ENCODE measurements at regions not wholly inside any gene's neighbourhood (a gene's known extent, or its start where the extent isn't known, plus 50 kb on each side); places are given as distances from the start of the nearest gene placed in this dataset.

DNA sequence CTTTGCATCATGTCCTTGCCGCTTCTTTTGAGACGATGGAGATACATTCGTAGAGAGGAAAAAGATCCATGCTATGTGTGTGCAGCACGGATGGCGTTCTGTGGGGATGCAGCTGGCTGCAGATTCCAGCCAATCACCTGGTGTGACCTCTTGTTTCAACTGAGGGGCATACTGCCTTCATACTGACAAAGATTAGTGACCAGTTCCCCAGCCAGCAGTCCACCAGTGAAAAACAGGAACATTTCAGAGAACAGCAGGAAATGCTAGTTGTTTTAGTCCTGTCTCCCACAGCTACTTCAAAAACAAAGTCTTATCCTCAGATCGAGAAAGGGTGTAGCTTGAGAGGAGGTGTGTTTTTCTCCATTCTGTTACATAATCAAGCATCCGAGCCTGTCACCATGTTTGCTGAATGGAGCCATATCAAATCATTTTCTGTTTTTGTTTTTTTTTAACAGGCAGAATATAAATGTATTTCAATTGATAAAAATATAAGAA, 255.7 kb upstream of the FMN2 start:
- no peak for DNase-seq

DNA sequence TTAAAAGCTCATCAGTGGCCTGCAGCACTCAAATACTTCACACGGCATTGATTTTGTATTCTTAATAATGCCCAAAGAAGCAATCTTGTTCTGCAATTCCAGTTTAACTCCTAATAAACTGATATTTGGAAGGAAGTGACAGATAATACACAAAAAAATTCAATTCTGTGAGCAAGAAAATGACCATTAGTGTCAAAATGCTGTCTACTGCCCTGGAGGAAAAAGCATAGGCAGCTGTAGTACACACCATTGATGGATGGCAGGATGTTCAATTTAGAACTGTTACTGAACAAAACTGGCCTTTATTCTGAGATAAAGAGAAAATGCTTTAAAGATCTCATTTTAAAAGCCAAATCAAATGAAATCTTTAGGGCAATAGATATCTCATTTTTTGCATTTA, 251.3 kb upstream of the FMN2 start:
- DNase-seq = no peak

DNA sequence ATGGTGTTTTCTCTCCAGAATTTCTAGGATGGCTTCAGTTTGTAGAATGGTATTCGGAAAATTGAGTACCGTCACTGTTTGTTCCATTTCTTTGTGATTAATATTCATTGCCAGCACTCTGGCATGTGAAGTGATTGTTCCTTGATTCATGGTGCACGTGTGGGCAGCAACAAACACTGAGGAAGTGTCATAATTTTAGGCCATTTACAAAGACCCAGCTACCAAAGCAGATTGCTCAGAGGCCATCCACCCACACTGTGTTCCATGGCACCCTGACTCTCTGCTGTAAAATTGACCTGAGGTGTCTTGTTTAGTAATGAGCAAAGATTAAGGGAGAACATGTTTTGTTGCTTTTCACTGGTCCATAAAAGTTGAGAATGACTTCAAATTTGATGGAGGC, 250.9 kb upstream of the FMN2 start:
- no peak for DNase-seq

DNA sequence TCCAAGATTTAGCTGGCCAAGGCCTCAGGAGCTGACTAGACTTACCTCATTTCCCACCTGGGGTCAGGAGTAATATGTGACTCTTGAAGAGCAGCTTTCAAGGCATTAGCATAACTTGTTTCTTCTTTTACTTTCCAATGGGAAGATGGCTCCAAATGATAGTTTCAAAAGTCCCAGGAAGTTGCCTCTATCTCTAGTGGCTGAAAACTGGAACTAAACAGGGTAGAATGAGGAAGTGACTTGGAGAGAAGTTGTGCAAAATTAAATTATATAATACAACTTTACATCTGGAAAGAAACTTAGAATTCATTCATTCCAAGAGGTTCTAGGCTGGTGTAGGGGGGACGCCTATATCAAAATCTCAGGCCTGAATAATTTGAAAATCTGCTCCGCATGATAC, 250.1 kb upstream of the FMN2 start:
- no peak for DNase-seq

DNA sequence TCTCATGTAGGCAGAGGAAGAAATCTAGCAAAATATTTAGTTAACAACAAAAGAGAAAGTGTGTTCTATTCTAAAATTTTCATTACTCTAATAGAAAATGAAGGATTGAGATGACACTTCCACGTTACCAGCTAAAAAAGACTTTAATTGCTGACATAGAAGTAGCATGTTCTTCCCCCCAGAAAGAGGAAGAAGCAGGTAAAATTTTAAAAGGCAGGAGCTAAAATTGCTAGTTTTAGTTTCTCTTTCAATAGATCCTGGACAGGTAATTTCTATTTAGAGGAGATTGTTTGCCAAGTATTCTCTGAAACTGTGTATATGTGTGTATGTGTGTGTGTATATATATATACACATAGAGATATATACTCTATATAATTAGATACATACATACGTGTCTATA, 248.1 kb upstream of the FMN2 start:
- DNase-seq = no peak

DNA sequence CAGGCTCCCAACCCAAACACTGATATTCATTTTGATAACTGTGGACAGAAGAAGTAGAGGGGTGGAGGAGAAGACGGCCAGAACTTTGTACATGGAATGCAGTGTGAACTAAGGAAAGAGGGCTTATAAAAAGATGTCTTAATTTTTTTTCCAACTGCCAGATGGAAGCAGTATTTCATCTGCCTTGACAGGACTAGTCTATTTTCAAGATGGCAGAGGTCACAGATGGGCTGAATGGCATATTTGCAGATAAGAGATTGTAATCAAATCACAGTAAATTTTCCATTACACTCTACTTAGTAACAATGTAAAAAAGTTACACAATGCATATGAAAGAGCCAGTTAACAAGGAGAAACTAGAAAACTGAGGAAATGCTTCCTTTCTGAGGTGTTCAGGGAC, 246.8 kb upstream of the FMN2 start:
- no peak for DNase-seq

DNA sequence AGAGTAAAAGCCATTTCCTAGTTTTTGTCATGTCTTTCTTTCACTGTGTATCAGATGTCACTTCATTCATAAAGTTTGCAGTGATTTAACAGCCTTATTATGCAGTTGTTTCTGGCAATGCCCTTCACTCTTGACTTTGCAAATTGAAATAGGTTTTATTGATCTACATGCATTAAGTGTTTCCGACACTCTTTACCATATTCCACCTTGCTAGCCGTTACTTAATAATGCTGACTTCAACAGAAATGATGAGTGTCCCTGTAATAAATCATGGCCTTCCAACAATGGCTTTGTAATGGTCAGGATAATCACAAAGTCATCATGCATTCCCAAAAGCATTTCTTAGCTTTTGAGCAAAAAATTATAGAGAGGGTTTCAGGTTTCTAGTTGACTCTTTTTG, 236.8 kb upstream of the FMN2 start:
- DNase-seq = no peak

DNA sequence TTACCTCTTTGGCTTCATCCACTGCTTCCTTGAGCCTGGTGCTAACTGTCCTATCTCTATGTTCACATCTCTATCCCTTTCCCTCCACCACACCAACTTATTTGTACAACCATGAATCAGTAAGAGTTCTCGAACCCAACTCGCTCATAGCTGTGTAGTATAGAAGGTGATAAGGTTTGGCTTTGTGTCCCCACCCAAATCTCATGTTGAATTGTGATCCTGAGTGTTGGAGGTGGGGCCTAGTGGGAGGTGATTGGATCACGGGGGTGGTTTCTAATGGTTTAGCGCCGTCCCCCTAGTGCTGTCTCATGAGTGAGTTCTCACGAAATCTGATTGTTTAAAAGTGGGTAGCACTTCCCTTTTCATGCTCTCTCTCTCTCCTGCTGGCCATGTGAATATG, 235.6 kb upstream of the FMN2 start:
- DNase-seq = no peak

DNA sequence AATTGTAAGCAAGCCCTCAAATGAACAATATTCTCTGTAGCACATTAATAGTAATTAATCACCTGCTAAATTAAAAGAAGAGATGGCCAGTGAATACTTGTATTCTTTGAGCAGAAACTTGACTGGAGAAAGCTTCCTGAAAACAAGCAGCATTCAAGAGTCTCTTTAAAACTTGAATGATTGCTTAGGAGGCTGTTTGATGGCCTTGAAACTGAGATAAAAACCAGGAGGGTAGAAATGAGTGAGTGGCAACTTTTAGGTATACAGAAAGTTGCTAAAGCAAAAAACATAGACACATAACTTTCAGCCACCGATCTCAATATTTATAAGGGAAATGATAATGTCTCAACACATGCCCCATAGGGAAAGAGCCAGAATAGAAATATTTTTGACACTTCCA, 234.8 kb upstream of the FMN2 start:
- no peak for DNase-seq

DNA sequence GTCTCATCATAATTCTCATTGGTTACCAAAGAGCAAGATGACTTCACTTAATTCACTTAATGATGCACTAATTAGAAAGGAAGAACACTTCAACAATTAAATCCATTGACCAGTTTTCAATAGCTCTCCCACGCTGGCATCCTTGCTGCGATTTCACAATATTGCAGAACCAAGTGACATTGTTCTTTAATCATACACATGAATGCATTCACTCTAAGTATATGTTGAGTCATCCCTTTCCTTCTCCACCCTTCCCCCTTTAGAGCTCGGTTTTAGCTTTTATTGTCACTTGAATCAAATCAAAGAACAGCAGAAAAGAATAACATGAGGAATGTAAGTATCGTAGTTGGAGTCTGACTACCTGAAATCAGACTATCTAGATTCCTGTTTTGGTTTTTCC, 233.6 kb upstream of the FMN2 start:
- DNase-seq = no peak

DNA sequence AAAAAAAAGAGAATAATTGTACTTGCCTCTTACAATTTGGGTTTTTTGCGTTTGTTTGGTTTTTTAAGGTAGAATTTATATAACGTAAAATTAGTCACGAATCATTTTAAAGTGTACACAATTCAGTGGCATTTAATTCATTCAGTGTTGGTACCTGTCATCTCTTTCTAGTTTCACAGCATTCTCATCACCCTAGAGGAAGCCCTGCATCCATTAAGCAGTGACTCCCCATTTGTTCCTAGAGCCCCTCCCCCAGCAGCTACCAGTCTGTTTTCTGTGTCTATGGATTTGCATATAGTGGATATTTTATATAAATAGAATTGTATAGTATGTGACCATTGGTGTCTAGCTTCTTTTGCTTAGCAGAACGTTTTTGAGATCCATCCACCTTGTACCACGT, 233.2 kb upstream of the FMN2 start:
- no peak for DNase-seq

DNA sequence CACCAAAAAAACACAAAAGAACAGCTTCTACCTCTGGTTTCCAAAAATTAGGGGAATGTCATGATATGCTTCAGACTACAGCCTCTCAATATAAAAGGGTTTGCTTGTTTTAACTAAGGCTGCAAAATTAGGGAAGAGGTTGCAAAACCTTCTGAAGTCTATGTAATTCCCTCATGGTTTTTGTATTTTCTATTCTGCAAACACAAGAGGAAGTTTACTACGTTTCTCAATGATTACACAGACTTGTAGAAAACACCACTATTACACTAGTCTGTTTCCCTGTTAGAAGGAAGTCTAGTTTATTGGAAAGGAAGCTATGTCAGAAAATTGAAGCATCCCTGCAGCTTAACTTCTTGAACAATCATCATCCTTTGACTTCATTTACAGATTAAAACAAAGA, 229.7 kb upstream of the FMN2 start:
- no peak for DNase-seq

DNA sequence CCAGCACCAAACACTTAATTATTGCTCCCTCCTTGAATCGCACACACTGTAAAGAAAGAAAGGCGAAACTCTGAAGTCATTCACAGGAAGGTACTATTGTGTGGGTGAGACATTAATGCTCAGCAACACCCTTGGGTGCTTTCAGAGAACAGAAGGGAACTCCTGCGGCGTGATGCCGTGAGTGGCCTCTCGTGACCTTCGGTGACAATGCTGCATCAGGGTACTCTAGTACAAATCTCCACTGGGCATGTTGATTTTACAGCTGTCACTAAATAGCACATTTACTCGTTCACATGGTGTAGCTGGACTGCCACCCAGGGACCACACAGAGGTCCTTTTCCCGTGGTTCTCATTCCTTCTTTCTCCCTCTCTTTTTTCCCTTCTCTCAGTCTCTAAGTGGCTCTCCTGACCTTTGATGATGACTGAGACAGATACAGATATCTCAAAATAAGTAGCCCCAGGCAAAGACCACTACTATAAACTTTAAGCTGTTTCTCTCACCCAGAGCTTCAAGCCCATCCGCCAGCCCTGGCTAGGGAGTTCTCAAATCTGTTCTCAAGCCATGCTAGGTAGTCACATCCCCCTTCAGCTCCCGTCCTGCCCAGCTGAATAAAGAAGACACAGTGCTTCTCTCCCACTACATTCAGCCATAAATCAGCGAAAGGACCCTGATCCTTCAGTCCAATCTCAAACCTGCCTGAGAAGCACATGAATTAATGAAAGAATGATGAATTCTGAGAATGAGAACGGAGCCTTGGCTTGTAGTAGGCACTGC, 223.4 kb upstream of the FMN2 start:
- DNase-seq = no peak

DNA sequence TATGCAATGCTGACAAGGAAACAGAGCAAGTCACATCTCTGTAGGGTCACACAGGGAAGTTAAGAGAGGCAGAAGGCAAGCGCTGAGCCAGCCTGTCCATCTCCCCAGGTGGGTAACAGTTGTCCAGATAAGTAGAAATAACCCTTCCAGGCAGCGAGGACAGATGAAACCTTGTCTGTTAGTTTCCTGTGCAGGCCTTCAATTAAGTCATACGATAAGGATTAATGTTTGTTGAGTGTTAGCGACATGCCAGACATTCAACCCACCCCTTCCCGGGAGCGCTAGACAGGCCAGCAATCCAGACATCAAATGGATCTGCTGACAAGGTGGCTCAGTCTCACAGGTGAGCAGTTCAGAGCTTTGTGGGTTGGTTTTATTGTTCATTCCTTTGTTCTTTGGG, 221.5 kb upstream of the FMN2 start:
- no peak for DNase-seq

DNA sequence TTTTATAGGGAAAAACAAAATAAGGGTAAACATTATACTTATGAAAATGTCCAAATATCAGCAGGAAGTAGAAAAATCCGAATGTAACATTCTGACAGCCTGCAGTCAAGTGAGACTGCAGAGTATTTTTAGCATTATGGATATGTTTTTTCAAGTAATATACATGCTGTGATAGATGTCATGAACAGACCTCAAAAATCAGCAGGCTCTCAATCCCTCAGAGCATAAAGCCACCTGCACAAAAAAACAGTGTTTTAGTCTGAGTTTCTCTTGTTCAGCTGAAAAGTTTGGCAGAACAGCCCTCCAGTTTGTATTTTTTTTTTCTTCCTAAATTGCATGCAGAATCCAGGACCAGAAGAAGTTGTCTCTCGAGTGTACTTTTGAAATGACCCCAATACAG, 219.1 kb upstream of the FMN2 start:
- DNase-seq = no peak

DNA sequence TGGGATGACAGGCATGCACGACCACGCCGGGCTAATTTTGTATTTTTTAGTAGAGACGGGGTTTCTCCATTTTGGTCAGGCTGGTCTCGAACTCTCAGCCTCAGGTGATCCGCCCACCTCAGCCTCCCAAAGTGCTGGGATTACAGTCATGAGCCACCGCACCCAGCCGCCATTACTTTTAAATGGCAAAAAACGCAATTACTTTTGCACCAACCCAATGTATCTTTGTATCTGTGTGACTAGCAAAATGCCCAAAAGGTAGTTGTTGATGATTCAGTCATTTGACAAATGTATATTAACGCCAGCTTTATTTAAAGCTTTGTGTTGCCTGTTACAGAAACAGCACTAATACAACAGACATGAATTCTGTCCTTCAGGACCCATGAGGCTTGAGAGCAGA, 216.9 kb upstream of the FMN2 start:
- no peak for DNase-seq

DNA sequence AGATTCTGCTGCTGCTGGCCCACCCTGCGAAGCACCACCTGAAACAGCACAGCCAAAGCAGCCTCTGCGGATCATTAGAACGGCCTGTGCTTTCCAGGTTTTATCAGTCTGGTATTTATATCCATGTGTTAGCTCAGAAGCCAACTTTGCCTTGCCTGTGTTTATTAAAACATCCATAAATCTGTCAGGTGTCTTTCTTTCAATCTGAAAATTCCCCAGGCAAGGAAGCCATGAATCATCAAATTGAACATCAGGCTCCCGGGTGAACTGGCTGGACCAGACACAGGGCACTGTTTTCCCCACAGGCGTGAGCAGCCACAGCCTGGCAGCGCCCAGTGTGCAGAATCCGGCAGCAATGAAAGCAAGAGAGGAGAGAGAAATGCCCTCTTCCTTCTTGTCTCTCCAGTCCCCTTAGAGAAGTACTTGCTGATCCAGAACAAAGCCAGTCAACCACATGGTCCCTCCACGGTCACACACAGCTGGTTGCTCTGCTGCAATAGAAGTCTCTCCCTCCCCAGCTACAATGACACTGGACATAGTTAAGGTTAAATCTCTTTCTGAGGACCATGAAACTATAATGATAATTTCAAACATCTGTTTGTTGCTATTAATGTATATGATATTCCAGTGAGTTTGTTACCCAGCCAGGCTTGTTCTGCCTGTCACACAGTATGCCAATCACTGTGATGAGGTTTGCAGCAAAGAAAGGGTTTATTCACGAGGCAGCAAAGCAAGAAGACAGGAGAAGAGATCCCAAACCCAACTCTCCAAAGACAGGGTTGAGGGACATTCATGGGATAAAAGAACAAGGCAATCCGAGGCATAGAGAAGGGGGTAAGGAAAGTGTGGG, 212.1 kb upstream of the FMN2 start:
- no peak for DNase-seq

DNA sequence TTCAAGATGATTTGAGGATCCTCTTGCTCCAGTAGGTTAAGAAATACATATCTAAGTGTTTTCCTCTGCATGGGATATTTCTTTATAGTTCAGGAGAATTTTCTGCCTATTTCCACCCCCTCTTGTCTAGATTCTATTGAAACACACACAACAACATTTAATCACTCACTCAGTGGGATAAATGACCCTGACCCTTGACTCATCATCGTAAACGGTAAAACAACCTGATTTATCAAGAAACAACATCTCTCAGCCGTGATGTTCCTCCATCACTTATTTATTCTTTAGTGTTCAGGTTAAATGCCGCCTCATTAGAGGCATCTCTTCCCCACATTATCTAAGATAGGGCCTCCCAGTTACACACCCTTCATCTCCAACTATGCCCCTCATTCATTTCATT, 208.7 kb upstream of the FMN2 start:
- no peak for DNase-seq

DNA sequence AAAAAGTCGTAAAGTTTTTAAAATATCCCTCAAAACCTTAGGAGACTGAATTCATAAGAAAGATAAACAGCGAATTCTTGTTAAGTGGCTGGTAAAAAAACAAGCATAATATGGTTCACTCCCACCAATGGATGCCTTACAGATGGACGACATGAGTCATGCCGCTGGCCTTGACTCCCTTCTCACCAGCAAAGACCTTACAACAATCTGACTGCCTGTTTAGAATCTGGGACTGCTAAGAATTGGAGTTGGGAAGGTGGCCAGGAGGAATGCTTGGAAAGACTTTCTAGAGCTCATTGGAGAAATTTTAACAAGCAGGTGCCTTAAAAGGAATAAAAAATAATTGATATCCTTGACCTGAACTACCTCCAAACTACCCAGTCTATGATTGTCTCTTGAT, 206.9 kb upstream of the FMN2 start:
- no peak for DNase-seq

DNA sequence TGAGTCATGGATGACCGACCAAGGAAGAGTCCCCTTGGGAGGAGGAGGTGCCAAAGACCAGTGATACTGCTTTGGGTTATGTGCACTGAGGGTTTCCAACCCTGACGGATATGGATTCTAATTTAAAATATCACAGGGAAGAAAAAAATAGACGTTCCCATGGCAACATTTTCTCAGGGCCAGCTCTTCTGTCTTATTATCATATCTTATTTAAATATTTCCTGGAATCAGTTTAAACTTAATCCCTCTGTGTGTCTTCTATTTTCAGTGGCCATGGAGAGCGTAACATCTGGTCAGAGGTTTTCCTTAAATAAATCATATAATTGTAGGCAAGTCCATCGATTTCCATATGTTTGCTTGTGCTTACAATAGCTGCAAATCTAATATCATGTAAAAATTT, 205.4 kb upstream of the FMN2 start:
- no peak for DNase-seq

DNA sequence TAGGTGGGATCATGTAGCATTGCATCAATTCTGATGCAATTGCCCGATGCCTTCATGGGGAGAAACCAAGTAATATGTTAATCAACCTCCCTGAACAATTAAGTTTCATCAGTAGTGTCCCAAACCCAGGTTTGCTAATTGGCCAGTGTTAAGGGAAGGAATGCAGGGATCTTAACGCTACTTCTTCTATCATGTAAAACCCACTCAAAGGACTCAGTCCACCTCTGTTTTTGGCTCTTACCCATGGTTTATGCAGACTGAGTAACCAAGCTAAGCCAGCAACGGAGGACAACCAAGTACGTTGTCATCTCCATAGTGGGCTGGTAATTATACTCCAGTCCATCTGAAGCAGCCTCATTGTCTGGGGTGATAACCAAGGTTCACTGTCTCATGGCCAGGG, 203.0 kb upstream of the FMN2 start:
- DNase-seq = no peak

DNA sequence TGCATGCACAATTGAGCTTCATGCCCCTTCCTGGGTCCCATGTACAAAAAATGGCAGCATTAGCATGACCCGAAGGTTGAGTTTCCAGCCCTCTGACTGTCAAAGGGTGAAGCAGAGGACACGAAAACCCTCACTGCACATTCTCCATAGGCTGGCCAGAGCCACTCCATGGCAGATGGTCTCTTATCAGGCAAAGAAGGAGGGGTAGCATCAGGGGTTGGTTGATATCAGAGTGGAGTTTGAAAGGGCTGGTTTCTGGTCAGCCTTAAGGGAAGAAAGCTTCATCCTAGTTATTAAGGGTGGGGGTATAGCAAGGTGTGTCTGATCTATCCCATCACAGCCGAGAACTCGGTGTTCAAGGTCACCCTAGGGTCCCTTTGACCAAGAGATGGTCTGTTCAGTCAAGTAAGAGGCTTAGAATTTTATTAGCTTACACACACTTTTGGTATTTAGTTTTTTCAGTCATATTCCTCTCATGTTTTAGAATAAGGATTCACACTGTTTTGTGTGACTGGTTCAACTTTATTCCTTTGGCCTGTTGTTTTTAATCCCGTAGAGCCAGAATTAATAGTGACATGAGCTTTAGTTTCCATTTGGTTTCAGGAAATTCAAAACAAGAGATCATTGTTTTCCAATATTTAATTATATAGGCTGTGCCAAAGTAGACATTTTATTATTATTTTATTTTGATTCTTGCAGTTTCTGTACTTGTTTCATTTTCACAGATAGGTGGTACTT, 199.9 kb upstream of the FMN2 start:
- no peak for DNase-seq

DNA sequence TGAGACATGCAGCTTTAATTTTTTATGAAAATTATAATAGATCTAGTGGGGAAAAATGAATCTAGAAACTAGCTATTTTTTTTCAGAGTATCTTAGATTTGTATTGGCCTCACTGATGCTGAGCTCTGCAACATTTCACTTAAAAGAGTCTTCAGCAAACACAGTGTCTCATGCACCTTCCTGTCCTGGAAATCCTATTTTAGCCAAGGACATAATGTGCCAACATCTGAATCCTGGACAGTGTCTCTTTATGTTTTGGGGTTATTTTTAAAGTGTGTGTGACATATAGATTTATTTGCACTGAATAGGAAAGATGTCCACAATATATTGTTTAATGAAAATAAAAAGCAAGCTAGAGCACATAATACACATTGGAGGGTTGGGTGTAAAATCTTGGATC, 199.1 kb upstream of the FMN2 start:
- no peak for DNase-seq

All from activated effector memory CD4-positive, alpha-beta T cell treated with anti-CD3 and anti-CD28 coated beads, Interleukin-2, amount 50 U/mL, for 16 hours (primary cell).